ENCODE measurements at regions not wholly inside any gene's neighbourhood (a gene's known extent, or its start where the extent isn't known, plus 50 kb on each side); places are given as distances from the start of the nearest gene placed in this dataset.

DNA sequence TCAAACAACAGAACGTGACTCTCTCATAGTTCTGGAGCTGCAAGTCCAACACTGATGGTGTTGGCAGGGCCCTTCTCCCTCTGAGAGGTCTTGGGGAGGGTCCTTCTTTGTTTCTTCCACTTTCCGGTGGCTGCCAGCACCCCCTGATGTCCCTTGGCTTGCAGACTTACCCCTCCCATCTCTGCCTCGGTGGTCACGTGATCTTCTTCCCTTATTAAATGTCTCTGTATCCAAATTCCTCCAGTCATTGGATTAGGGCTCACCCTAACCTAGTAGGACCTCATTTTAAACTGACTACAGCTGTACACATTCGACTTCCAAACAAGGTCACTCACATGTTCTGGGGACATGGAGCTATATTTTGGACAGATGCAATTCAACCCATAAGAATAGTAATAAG, 780.6 kb upstream of the SALL3 start:
- TF ChIP-seq EP300 (IDR thresholded peaks at IDR 0.05; ENCODE audit: low read depth) (no peak), POLR2A (IDR thresholded peaks at IDR 0.05) (no peak), POLR2AphosphoS5 (IDR thresholded peaks at IDR 0.05) (no peak)
- TF ChIP-seq, protein P1, sequence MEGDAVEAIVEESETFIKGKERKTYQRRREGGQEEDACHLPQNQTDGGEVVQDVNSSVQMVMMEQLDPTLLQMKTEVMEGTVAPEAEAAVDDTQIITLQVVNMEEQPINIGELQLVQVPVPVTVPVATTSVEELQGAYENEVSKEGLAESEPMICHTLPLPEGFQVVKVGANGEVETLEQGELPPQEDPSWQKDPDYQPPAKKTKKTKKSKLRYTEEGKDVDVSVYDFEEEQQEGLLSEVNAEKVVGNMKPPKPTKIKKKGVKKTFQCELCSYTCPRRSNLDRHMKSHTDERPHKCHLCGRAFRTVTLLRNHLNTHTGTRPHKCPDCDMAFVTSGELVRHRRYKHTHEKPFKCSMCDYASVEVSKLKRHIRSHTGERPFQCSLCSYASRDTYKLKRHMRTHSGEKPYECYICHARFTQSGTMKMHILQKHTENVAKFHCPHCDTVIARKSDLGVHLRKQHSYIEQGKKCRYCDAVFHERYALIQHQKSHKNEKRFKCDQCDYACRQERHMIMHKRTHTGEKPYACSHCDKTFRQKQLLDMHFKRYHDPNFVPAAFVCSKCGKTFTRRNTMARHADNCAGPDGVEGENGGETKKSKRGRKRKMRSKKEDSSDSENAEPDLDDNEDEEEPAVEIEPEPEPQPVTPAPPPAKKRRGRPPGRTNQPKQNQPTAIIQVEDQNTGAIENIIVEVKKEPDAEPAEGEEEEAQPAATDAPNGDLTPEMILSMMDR (IDR thresholded peaks at IDR 0.05) = no peak
